GM21360 (cell line): ENCODE measurements at regions not wholly inside any gene's neighbourhood (a gene's known extent, or its start where the extent isn't known, plus 50 kb on each side); places are given as distances from the start of the nearest gene placed in this dataset.

Experiments
- ATAC-seq: cut with Tn5 transposase; IDR thresholded peaks from one replicate; pipeline ENCODE4 v1.9.1; 2021; ENCODE audit warnings: mild to moderate bottlenecking, moderate library complexity; ENCODE audit not compliant: unreplicated experiment

GRCh38 chr1:39134768-39135333 is 69.6 kb upstream of the MACF1 start:
- no peak for ATAC-seq

GRCh38 chr1:39136638-39137037 is 67.9 kb upstream of the MACF1 start:
- no peak for ATAC-seq

GRCh38 chr1:39139723-39140360 is 64.7 kb upstream of the MACF1 start:
- ATAC-seq = no peak

- ATAC-seq = no peak
These were observed 62.6 kb upstream of the MACF1 start for GRCh38 chr1:39141925-39142324.

- no peak for ATAC-seq
These were observed 62.0 kb upstream of the MACF1 start for GRCh38 chr1:39142401-39143060.

- ATAC-seq = no peak
These were observed 59.6 kb upstream of the MACF1 start for GRCh38 chr1:39144924-39145323.

GRCh38 chr1:39145331-39145965 is 59.0 kb upstream of the MACF1 start:
- no peak for ATAC-seq

GRCh38 chr1:39146681-39147080 is 57.8 kb upstream of the MACF1 start:
- ATAC-seq = no peak

- no peak for ATAC-seq
These were observed 57.1 kb upstream of the MACF1 start for GRCh38 chr1:39147099-39148025.

GRCh38 chr1:39148942-39149341 is 55.6 kb upstream of the MACF1 start:
- ATAC-seq = no peak

GRCh38 chr1:39149509-39149908 is 55.0 kb upstream of the MACF1 start:
- ATAC-seq = no peak

GRCh38 chr1:39150779-39151178 is 53.7 kb upstream of the MACF1 start:
- ATAC-seq = no peak

- no peak for ATAC-seq
These were observed 53.2 kb upstream of the MACF1 start for GRCh38 chr1:39151267-39151666.

GRCh38 chr1:39152923-39153322 is 51.6 kb upstream of the MACF1 start:
- ATAC-seq = no peak

- ATAC-seq = no peak
These were observed 50.8 kb upstream of the MACF1 start for GRCh38 chr1:39153684-39154083.

- no peak for ATAC-seq
These were observed 49.7 kb upstream of the MACF1 start for GRCh38 chr1:39154553-39155421.
